PC-9 (cell line): ENCODE measurements at regions not wholly inside any gene's neighbourhood (a gene's known extent, or its start where the extent isn't known, plus 50 kb on each side); places are given as distances from the start of the nearest gene placed in this dataset.

Experiments used
- EZH2 ChIP-seq: fragments of 200-600 bp; sonication (generic); IDR thresholded peaks from 2 replicates; pipeline ENCODE4 v1.8.0; 2017; ENCODE audit warnings: antibody characterized with exemption, low read depth
- TF ChIP-seq, protein P1 (sequence below): fragments of 200-600 bp; sonication (generic); conservative IDR thresholded peaks from 2 replicates; pipeline ENCODE4 v1.6.1; 2017; ENCODE audit warnings: mixed run types, antibody characterized with exemption, mild to moderate bottlenecking, moderate library complexity

DNA sequence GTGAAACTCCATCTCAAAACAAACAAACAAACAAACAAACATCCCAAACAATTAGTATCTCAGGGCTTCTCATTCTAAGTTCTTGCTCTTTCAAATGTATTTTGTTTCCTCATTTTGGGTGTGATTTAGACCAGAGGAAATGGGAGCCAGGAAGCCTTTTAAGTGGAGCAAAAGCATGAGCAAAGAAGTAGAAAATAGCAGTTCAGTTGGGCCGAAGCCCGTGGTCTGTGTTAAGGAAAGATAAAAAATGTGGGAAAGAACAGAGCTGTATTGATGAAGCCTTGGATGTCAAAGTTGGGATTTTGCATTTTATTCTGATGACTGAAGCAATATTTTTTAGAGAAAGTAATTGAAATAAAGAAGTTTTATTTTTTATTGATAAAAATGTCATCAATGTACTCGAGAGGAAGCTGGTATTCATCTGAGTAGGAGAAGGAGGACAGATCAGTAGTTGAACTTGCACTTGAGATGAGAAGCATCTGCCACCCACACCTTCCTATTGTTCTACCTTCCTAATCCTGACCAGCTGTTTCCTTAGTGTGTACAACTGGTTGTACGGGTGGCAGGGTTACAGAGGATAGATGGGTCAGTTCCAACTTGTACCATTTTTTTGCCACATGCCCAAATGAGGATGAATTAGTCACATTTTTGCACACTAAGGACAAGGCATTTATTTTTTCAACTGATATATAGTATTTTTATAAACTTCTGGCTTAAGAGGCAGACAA, 56.1 kb downstream of the KIAA0408 start:
- TF ChIP-seq, protein P1, sequence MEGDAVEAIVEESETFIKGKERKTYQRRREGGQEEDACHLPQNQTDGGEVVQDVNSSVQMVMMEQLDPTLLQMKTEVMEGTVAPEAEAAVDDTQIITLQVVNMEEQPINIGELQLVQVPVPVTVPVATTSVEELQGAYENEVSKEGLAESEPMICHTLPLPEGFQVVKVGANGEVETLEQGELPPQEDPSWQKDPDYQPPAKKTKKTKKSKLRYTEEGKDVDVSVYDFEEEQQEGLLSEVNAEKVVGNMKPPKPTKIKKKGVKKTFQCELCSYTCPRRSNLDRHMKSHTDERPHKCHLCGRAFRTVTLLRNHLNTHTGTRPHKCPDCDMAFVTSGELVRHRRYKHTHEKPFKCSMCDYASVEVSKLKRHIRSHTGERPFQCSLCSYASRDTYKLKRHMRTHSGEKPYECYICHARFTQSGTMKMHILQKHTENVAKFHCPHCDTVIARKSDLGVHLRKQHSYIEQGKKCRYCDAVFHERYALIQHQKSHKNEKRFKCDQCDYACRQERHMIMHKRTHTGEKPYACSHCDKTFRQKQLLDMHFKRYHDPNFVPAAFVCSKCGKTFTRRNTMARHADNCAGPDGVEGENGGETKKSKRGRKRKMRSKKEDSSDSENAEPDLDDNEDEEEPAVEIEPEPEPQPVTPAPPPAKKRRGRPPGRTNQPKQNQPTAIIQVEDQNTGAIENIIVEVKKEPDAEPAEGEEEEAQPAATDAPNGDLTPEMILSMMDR = no peak
- TF ChIP-seq EZH2 = no peak
